Tibial nerve (tissue), 4 donors: ENCODE measurements at regions not wholly inside any gene's neighbourhood (a gene's known extent, or its start where the extent isn't known, plus 50 kb on each side); places are given as distances from the start of the nearest gene placed in this dataset.

ENCODE experiments used
- CTCF ChIP-seq, 5 experiments: fragments of 200-600 bp in 3 of 5; fragments of 450-650 bp in 2 of 5; sonication (generic) in 3 of 5; IDR thresholded peaks; one replicate each; pipeline ENCODE4 v1.5.1; 2016 to 2019; ENCODE audit warnings: antibody characterized with exemption in 5 of 5, mild to moderate bottlenecking in 3 of 5, moderate library complexity in 2 of 5
- EP300 ChIP-seq, 2 donors: sonication (generic); formaldehyde crosslinking; IDR thresholded peaks; one replicate each; pipeline ENCODE4 v1.6.1; 2017; ENCODE audit warnings: antibody characterized with exemption in 2 of 2, mild to moderate bottlenecking in 1 of 2
- POLR2A ChIP-seq, 2 donors: fragments of 450-650 bp; IDR thresholded peaks; one replicate each; pipeline ENCODE4 v1.6.1; 2017; ENCODE audit warnings: antibody characterized with exemption in 2 of 2, mild to moderate bottlenecking in 2 of 2, moderate library complexity in 2 of 2

GRCh38 chr21:38729754-38730379, 75.9 kb upstream of the ETS2 start:
- TF ChIP-seq CTCF (IDR thresholded peaks at IDR 0.05) (no peak), POLR2A (IDR thresholded peaks at IDR 0.05) (no peak), EP300 (IDR thresholded peaks at IDR 0.05) (no peak)
